DND-41 (cell line): ENCODE measurements at regions not wholly inside any gene's neighbourhood (a gene's known extent, or its start where the extent isn't known, plus 50 kb on each side); places are given as distances from the start of the nearest gene placed in this dataset.
A peak's percentile ranks its signal among the peaks of the same experiment; 100 is the strongest.

Experiments used
- ATAC-seq: fragments of 200-7000 bp; cut with Tn5 transposase; 3 replicates; pipeline ENCODE4 v1.9.1; 2021; ENCODE audit warnings: low read depth; ENCODE audit not compliant: insufficient read depth
- DNase-seq: peaks from one replicate; pipeline ENCODE4 v3.0.0-alpha.2; 2020
- H2AFZ ChIP-seq: 2 replicates; pipeline ENCODE4 v1.6.0; 2012; ENCODE audit warnings: low read depth, low read length
- H3K27ac ChIP-seq: 2 replicates; pipeline ENCODE4 v1.5.1; 2012; ENCODE audit warnings: low read length, inconsistent platforms
- H3K27me3 ChIP-seq: fragments of 200-600 bp; sonication (generic); 2 replicates; pipeline ENCODE4 v1.6.0; 2012; ENCODE audit warnings: low read length, mild to moderate bottlenecking, inconsistent platforms; ENCODE audit not compliant: insufficient read depth, poor library complexity
- H3K36me3 ChIP-seq: 2 replicates; pipeline ENCODE4 v1.5.1; 2012; ENCODE audit warnings: low read length, inconsistent platforms; ENCODE audit not compliant: insufficient read depth
- H3K4me1 ChIP-seq: 2 replicates; pipeline ENCODE4 v1.5.1; 2012; ENCODE audit warnings: mild to moderate bottlenecking, low read length; ENCODE audit not compliant: insufficient read depth
- H3K4me2 ChIP-seq: 2 replicates; pipeline ENCODE4 v1.6.0; 2012; ENCODE audit warnings: mild to moderate bottlenecking, moderate library complexity, low read length, inconsistent platforms; ENCODE audit not compliant: insufficient read depth
- H3K4me3 ChIP-seq, 2 experiments: fragments of 200-600 bp in 1 of 2; shearing (Covaris generic) in 1 of 2; 2 replicates each; pipeline ENCODE4 v1.5.1; 2012 to 2016; ENCODE audit warnings: inconsistent platforms in 2 of 2, low read length in 2 of 2, mild to moderate bottlenecking in 2 of 2, low read depth in 1 of 2, moderate library complexity in 1 of 2
- H3K79me2 ChIP-seq: 2 replicates; pipeline ENCODE4 v1.6.0; 2012; ENCODE audit warnings: low read length, inconsistent platforms; ENCODE audit not compliant: insufficient read depth
- H3K9ac ChIP-seq: 2 replicates; pipeline ENCODE4 v1.6.0; 2012; ENCODE audit warnings: low read depth, mild to moderate bottlenecking, inconsistent platforms, low read length, moderate library complexity
- H3K9me3 ChIP-seq: 2 replicates; pipeline ENCODE4 v1.5.1; 2012; ENCODE audit warnings: low read length, moderate library complexity, mild to moderate bottlenecking, inconsistent platforms; ENCODE audit not compliant: insufficient read depth, severe bottlenecking
- H4K20me1 ChIP-seq: 2 replicates; pipeline ENCODE4 v1.6.0; 2012; ENCODE audit warnings: low read length; ENCODE audit not compliant: insufficient read depth
- CTCF ChIP-seq: IDR thresholded peaks from 2 replicates; pipeline ENCODE4 v1.5.1; 2012; ENCODE audit warnings: borderline replicate concordance, low read length, moderate library complexity, mild to moderate bottlenecking; ENCODE audit not compliant: poor library complexity, severe bottlenecking; ENCODE audit errors: extremely low read depth
- EZH2 ChIP-seq: IDR thresholded peaks from 3 replicates; pipeline ENCODE4 v1.6.1; 2012; ENCODE audit warnings: borderline replicate concordance, low read depth, mild to moderate bottlenecking, moderate library complexity, low read length, inconsistent platforms; ENCODE audit not compliant: severe bottlenecking

- DNase-seq = no peak
- Histone ChIP-seq H3K27me3 (no peaks in the 10 kb centered on the region), H3K4me2 (no peak overlapping the region), H3K36me3 (no peaks in the 10 kb centered on the region), H3K9ac (no peak overlapping the region), H3K4me1 (peaks cover 9% of the 10 kb centered on the region; the same call in 1 of the 2 replicates), H2AFZ (no peak overlapping the region), H3K79me2 (no peaks in the 10 kb centered on the region), H3K9me3 (no peaks in the 10 kb centered on the region), H4K20me1 (no peaks in the 10 kb centered on the region), H3K4me3 (no peak overlapping the region), H3K27ac (no peak overlapping the region)
- no peak for TF ChIP-seq EZH2
- TF ChIP-seq CTCF = no peak
- ATAC-seq = no peak
These were observed 89.2 kb upstream of the BACH2 start for GRCh38 chr6:90385759-90386313.

GRCh38 chr6:90384720-90385119, 88.1 kb upstream of the BACH2 start:
- no peaks in the 10 kb centered on the region for H4K20me1 ChIP-seq
- H2AFZ ChIP-seq = no peak overlapping the region
- H3K27me3 ChIP-seq = no peaks in the 10 kb centered on the region
- TF ChIP-seq EZH2 = no peak
- TF ChIP-seq CTCF = no peak
- H3K4me2 ChIP-seq = no peak overlapping the region
- H3K4me3 ChIP-seq = no peak overlapping the region
- no peaks in the 10 kb centered on the region for H3K79me2 ChIP-seq
- H3K36me3 ChIP-seq = no peaks in the 10 kb centered on the region
- peaks cover 9% of the 10 kb centered on the region; the same call in 1 of the 2 replicates for H3K4me1 ChIP-seq
- no peaks in the 10 kb centered on the region for H3K9me3 ChIP-seq
- ATAC-seq (no peak), DNase-seq (no peak)
- H3K27ac ChIP-seq = no peak overlapping the region
- no peak overlapping the region for H3K9ac ChIP-seq

GRCh38 chr6:90383196-90383822, 86.7 kb upstream of the BACH2 start:
- Histone ChIP-seq H3K4me1 (peaks cover 9% of the 10 kb centered on the region; the same call in 1 of the 2 replicates), H4K20me1 (no peaks in the 10 kb centered on the region), H3K9me3 (no peaks in the 10 kb centered on the region), H3K27ac (no peak overlapping the region), H3K27me3 (no peaks in the 10 kb centered on the region), H3K9ac (no peak overlapping the region), H3K36me3 (no peaks in the 10 kb centered on the region), H3K4me2 (no peak overlapping the region), H3K4me3 (no peak overlapping the region), H3K79me2 (no peaks in the 10 kb centered on the region), H2AFZ (no peak overlapping the region)
- ATAC-seq (peak; percentile 67), DNase-seq (no peak)
- TF ChIP-seq CTCF = no peak
- TF ChIP-seq EZH2 = no peak
